ENCODE measurements at regions not wholly inside any gene's neighbourhood (a gene's known extent, or its start where the extent isn't known, plus 50 kb on each side); places are given as distances from the start of the nearest gene placed in this dataset.

GRCh38 chr7:13563680-13564079 is 425.8 kb downstream of the ETV1 start:
- TF ChIP-seq, protein P1, sequence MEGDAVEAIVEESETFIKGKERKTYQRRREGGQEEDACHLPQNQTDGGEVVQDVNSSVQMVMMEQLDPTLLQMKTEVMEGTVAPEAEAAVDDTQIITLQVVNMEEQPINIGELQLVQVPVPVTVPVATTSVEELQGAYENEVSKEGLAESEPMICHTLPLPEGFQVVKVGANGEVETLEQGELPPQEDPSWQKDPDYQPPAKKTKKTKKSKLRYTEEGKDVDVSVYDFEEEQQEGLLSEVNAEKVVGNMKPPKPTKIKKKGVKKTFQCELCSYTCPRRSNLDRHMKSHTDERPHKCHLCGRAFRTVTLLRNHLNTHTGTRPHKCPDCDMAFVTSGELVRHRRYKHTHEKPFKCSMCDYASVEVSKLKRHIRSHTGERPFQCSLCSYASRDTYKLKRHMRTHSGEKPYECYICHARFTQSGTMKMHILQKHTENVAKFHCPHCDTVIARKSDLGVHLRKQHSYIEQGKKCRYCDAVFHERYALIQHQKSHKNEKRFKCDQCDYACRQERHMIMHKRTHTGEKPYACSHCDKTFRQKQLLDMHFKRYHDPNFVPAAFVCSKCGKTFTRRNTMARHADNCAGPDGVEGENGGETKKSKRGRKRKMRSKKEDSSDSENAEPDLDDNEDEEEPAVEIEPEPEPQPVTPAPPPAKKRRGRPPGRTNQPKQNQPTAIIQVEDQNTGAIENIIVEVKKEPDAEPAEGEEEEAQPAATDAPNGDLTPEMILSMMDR (conservative IDR thresholded peaks at IDR 0.05): no peak
- TF ChIP-seq EZH2 (IDR thresholded peaks at IDR 0.05; ENCODE audit: low read depth): no peak

Measured in PC-9 (cell line).